Stimulated activated naive CD8-positive, alpha-beta T cell treated with anti-CD3 and anti-CD28 coated beads, Interleukin-15, Interleukin-2, amounts not matched to agents 100 ng/mL and 50 ng/mL, for 24 hours (primary cell): ENCODE measurements at regions not wholly inside any gene's neighbourhood (a gene's known extent, or its start where the extent isn't known, plus 50 kb on each side); places are given as distances from the start of the nearest gene placed in this dataset.
"Not testable (repeated sequence)": the region's sequence is repeated elsewhere in the genome, so short reads cannot be mapped to it uniquely, and the experiment has no call there.

Experiments used
- H3K27ac Mint-ChIP-seq: one replicate; pipeline ENCODE4 v1.8.0; 2021; ENCODE audit warnings: mild to moderate bottlenecking, mixed read lengths
- H3K27me3 Mint-ChIP-seq: one replicate; pipeline ENCODE4 v1.8.0; 2021; ENCODE audit warnings: mixed read lengths
- H3K36me3 Mint-ChIP-seq: one replicate; pipeline ENCODE4 v1.8.0; 2021; ENCODE audit warnings: low read depth, mixed read lengths
- H3K4me1 Mint-ChIP-seq: one replicate; pipeline ENCODE4 v1.8.0; 2021; ENCODE audit warnings: low read depth, mixed read lengths
- H3K4me3 Mint-ChIP-seq: one replicate; pipeline ENCODE4 v1.8.0; 2021; ENCODE audit warnings: mild to moderate bottlenecking, mixed read lengths
- H3K9me3 Mint-ChIP-seq: one replicate; pipeline ENCODE4 v1.8.0; 2021; ENCODE audit warnings: mixed read lengths

DNA sequence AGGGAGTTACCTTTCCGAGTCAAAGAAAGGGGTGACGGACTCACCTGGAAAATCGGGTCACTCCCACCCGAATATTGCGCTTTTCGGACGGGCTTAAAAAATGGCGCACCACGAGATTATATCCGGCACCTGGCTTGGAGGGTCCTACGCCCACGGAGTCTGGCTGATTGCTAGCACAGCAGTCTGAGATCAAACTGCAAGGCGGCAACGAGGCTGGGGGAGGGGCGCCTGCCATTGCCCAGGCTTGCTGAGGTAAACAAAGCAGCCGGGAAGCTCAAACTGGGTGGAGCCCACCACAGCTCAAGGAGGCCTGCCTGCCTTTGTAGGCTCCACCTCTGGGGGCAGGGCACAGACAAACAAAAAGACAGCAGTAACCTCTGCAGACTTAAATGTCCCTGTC lies 72.6 kb upstream of the RORB start:
- H3K4me3 Mint-ChIP-seq, H3K27ac Mint-ChIP-seq, H3K36me3 Mint-ChIP-seq, H3K27me3 Mint-ChIP-seq, H3K4me1 Mint-ChIP-seq, H3K9me3 Mint-ChIP-seq: not testable (repeated sequence)

DNA sequence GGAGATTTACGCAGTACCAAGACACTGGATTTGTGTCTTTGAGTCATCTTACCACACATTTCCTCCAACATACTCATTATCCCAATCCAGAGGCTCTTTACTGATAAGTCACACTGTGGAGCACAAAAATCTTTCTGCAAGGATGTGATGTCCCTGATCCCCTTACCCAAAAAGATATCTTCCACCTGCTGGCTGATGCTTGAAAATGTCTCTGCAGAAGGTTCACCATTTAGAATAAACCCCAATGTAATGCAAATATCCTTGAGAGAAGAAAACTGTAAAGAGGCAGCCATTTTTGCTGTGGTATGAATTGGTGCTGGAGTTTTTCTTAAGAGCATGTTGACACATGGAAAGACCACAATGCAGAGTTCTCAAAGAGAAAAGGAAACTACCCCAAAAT lies 65.7 kb upstream of the RORB start:
- H3K4me1 Mint-ChIP-seq, result no peaks in the 10 kb centered on the region
- H3K36me3 Mint-ChIP-seq, result no peaks in the 10 kb centered on the region
- no peaks in the 10 kb centered on the region for H3K27me3 Mint-ChIP-seq
- H3K27ac Mint-ChIP-seq, result no peak overlapping the region
- peaks cover 3% of the 10 kb centered on the region for H3K9me3 Mint-ChIP-seq
- H3K4me3 Mint-ChIP-seq, result no peak overlapping the region

DNA sequence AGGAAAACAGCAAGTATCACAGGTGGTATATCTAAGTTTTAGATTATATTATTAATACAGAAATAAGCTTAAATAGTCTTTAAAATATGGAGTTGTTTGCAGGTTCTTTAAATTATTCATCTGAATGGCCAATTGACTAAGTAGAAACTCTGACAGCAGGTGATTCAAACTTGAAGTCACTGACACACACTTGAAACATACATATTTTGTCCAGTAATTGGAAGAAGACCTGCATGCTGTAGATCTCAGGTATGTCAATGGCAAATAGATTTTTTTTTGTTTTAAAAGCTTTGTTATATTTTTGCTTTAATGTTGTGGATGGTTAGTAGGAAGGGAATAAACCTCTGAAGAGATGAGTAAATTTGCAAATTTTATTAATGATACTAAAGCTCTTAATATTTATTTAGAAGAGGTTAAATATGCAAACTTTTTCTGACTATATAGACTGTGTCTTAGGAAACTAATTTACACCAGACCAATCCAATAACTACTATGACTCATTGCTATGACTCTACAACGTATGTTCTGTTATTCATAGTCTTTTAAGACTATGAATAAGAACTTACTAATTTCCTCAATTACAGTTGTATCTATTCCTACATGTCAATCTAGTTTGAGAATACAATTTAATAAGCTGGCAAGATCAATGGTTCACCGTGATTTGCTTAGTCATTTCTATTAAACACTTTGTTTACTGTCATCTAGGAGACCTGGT lies 53.9 kb upstream of the RORB start:
- Mint-ChIP-seq H3K9me3 (no peaks in the 10 kb centered on the region), H3K4me1 (no peaks in the 10 kb centered on the region)

DNA sequence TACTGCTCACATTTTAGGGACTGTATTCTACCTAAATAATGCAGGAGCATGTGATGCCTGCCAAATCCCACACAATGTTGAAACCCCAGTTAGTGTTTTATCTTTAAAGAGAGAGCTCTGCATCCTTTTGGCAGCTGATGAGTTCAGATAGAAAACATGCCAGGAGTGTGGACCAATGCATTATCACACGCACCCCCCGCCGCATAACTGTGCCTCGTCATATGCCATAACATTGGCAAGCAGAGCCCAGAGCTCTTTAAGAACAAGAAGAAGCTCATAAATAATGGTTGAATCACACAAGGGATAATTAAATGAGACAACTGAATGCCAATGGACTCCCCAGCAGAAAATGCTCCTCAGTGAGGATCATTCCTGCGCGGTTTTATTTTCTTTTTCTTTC lies 52.8 kb upstream of the RORB start:
- H3K4me1 Mint-ChIP-seq, result no peaks in the 10 kb centered on the region
- H3K27ac Mint-ChIP-seq, result no peak overlapping the region
- no peaks in the 10 kb centered on the region for H3K9me3 Mint-ChIP-seq
- no peak overlapping the region for H3K4me3 Mint-ChIP-seq
- no peaks in the 10 kb centered on the region for H3K36me3 Mint-ChIP-seq
- H3K27me3 Mint-ChIP-seq, result no peaks in the 10 kb centered on the region

More for the DNA sequence above, 53.9 kb upstream of the RORB start:
- Mint-ChIP-seq H3K27ac (no peak overlapping the region), H3K27me3 (no peaks in the 10 kb centered on the region), H3K36me3 (no peaks in the 10 kb centered on the region), H3K4me3 (no peak overlapping the region)
